ENCODE measurements at regions not wholly inside any gene's neighbourhood (a gene's known extent, or its start where the extent isn't known, plus 50 kb on each side); places are given as distances from the start of the nearest gene placed in this dataset.

DNA sequence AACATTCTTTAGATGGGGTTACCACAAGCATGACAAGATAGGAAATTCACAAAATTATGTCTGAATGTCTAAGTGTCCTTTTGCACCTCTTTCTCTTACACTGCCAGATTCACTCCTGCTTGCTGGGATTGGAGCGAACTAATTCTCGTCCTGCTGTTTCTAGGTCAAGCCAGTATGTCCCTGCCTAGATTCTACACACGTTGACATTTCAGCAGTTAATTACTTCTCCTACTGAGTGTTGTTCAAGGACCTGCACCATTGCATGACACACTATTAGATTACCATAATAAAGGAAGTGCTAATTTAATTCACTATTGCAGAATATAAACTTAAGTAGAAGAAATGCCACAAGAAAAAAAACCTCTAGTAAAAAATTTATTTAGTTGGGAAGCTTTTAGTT, 1911.7 kb downstream of the PCDH7 start:
- no peaks in the 10 kb centered on the region for H3K36me3 ChIP-seq
- H3K4me1 ChIP-seq, result no peaks in the 10 kb centered on the region
- WGBS, 2 donors, result 64 to 68% methylated on average over 3 of the region's 3 CpGs
- ATAC-seq (no peak), DNase-seq (no peak)
- H3K27me3 ChIP-seq, result no peaks in the 10 kb centered on the region
- H3K4me3 ChIP-seq, result no peak overlapping the region
- TF ChIP-seq, protein P1, sequence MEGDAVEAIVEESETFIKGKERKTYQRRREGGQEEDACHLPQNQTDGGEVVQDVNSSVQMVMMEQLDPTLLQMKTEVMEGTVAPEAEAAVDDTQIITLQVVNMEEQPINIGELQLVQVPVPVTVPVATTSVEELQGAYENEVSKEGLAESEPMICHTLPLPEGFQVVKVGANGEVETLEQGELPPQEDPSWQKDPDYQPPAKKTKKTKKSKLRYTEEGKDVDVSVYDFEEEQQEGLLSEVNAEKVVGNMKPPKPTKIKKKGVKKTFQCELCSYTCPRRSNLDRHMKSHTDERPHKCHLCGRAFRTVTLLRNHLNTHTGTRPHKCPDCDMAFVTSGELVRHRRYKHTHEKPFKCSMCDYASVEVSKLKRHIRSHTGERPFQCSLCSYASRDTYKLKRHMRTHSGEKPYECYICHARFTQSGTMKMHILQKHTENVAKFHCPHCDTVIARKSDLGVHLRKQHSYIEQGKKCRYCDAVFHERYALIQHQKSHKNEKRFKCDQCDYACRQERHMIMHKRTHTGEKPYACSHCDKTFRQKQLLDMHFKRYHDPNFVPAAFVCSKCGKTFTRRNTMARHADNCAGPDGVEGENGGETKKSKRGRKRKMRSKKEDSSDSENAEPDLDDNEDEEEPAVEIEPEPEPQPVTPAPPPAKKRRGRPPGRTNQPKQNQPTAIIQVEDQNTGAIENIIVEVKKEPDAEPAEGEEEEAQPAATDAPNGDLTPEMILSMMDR (IDR thresholded peaks at IDR 0.05), result no peak
- peaks cover 0 to 40% (median 2%) of the 10 kb centered on the region in 11 donors for H3K9me3 ChIP-seq
- intact Hi-C loops (cut with DNase I), result no loop called here
- no peak overlapping the region for H3K27ac ChIP-seq

DNA sequence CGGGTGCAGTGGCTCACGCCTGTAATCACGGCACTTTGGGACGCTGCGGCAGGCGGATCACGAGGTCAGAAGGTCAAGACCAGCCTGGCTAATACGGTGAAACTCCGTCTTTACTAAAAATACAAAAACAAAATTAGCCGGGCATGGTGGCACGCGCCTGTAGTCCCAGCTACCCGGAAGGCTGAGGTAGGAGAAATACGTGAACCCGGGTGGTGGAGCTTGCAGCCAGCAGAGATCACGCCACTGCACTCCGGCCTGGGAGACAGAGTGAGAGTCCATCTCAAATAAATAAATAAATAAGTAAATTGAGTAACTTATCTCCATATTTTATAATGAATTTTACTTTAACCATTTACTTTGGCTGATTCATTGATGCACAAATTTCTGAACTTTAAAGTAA, 1913.3 kb downstream of the PCDH7 start:
- WGBS, 2 donors, result 90 to 92% methylated on average over 17 of the region's 17 CpGs
- no peak for DNase-seq

DNA sequence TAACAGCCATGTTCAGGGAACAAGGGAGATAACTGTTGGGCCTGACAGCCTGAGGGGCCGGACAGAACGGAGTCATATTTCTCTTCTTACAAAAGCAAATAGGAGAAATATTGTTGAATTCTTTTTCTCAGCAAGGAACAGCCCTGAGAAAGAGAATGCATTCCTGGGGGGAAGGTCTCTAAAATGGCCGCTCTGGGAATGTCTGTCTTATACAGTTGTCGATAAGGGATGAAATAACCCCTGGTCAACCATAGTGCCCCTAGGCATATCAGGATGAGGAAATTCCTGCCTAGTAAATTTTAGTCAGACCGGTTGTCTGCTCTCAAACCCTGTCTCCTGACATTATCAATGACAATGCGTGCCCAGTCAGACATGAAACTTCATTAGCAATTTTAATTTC, 1925.5 kb downstream of the PCDH7 start:
- 89% methylated on average over 6 of the region's 6 CpGs for WGBS, 2 donors
- ATAC-seq (no peak), DNase-seq (no peak)
- intact Hi-C loops (cut with DNase I), result no loop called here
- TF ChIP-seq, protein P1 (IDR thresholded peaks at IDR 0.05), result no peak
- no peaks in the 10 kb centered on the region for H3K36me3 ChIP-seq
- H3K9me3 ChIP-seq, result peaks cover 0 to 43% (median 11%) of the 10 kb centered on the region in 11 donors
- H3K27me3 ChIP-seq, result no peaks in the 10 kb centered on the region
- no peak overlapping the region for H3K4me3 ChIP-seq
- H3K4me1 ChIP-seq, result no peaks in the 10 kb centered on the region
- no peak overlapping the region for H3K27ac ChIP-seq

More for the DNA sequence above, 1913.3 kb downstream of the PCDH7 start:
- Histone ChIP-seq H3K9me3 (peaks cover 0 to 40% (median 2%) of the 10 kb centered on the region in 11 donors), H3K36me3 (no peaks in the 10 kb centered on the region), H3K4me1 (no peaks in the 10 kb centered on the region), H3K27me3 (no peaks in the 10 kb centered on the region), H3K4me3 (no peak overlapping the region), H3K27ac (no peak overlapping the region)
- intact Hi-C loops (cut with DNase I), result no loop called here
- ATAC-seq, result no peak
- TF ChIP-seq, protein P1 (IDR thresholded peaks at IDR 0.05), result no peak

DNA sequence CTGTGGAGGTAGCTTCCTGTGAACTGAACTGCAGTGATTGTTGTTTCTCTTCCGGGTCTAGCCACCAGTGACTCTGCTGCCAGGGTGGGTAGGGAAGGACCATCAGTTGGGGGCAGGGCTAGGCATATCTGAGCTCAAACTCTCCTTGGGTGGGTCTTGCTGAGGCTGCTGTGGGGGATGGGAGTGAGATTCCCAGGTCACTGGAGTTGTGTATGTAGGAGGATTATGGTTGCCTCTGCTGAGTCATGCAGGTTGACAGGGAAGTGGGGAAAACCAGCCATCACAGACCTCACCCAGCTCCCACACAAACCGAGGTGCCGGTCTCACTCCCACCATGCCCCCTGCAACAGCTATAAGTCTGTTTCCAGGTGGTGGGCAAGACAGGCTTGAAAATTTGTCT, 1937.8 kb downstream of the PCDH7 start:
- intact Hi-C loops (cut with DNase I), result no loop called here
- H3K27ac ChIP-seq, result no peak overlapping the region
- DNase-seq, result no peak

More for the DNA sequence above, 1937.8 kb downstream of the PCDH7 start:
- Histone ChIP-seq H3K9me3 (peaks cover 0 to 12% (median 0%) of the 10 kb centered on the region in 11 donors), H3K27me3 (no peaks in the 10 kb centered on the region), H3K36me3 (no peaks in the 10 kb centered on the region), H3K4me1 (no peaks in the 10 kb centered on the region), H3K4me3 (no peak overlapping the region)
- 75 to 77% methylated on average over 3 of the region's 3 CpGs for WGBS, 2 donors
- no peak for ATAC-seq
- TF ChIP-seq, protein P1 (IDR thresholded peaks at IDR 0.05), result no peak
